Loucy (cell line): ENCODE measurements at regions not wholly inside any gene's neighbourhood (a gene's known extent, or its start where the extent isn't known, plus 50 kb on each side); places are given as distances from the start of the nearest gene placed in this dataset.

Experiments used
- CTCF ChIP-seq: fragments of 200-600 bp; sonication (generic); conservative IDR thresholded peaks from 2 replicates; pipeline ENCODE4 v1.5.1; 2014; ENCODE audit warnings: mild to moderate bottlenecking, antibody characterized with exemption, low read length
- EZH2phosphoT487 ChIP-seq: fragments of 200-600 bp; IDR thresholded peaks from 2 replicates; pipeline ENCODE4 v1.6.1; 2018; ENCODE audit warnings: antibody characterized with exemption, mild to moderate bottlenecking, moderate library complexity, borderline replicate concordance

GRCh38 chr1:185534801-185535200, 199.4 kb upstream of the HMCN1 start:
- no peak for TF ChIP-seq CTCF
- TF ChIP-seq EZH2phosphoT487, result no peak
